ENCODE measurements at regions not wholly inside any gene's neighbourhood (a gene's known extent, or its start where the extent isn't known, plus 50 kb on each side); places are given as distances from the start of the nearest gene placed in this dataset.

GRCh38 chr1:106875622-106876021 lies 180.9 kb upstream of the PRMT6 start:
- no peak for TF ChIP-seq EZH2 (IDR thresholded peaks at IDR 0.05; ENCODE audit: low read depth)
- no peak for TF ChIP-seq CTCF (conservative IDR thresholded peaks at IDR 0.05)
- no peak overlapping the region for H2AFZ ChIP-seq
- H3K27me3 ChIP-seq (ENCODE audit: insufficient read depth, low read depth), result no peaks in the 10 kb centered on the region
- no peak overlapping the region for H3K4me3 ChIP-seq
- H3K79me2 ChIP-seq (ENCODE audit: low read depth), result no peaks in the 10 kb centered on the region
- no peak overlapping the region for H3K27ac ChIP-seq
- H4K20me1 ChIP-seq (ENCODE audit: insufficient read depth), result no peaks in the 10 kb centered on the region
- intact Hi-C loops (cut with micrococcal nuclease; ENCODE audit: unreplicated experiment), result no loop called here
- H3K36me3 ChIP-seq (ENCODE audit: low read depth), result no peaks in the 10 kb centered on the region
- no TSS peak for BruUV-seq (replicated peaks)
- H3K9me3 ChIP-seq (ENCODE audit: insufficient read depth, low read depth), result no peaks in the 10 kb centered on the region
- no peaks in the 10 kb centered on the region for H3F3A ChIP-seq (ENCODE audit: insufficient read depth, low read depth)
- ChIA-PET POLR2A (ENCODE audit: unreplicated experiment) (no interaction called here), CTCF (no interaction called here)
- H3K4me1 ChIP-seq (replicated peaks; ENCODE audit: insufficient read depth), result no peaks in the 10 kb centered on the region
- H3K4me2 ChIP-seq, result no peak overlapping the region
- DNase-seq, result no peak
- no peaks in the 10 kb centered on the region for H3K9me2 ChIP-seq (ENCODE audit: insufficient read depth)

- H2AFZ ChIP-seq, result peak overlapping the region; percentile 10; the same call in 1 of the 2 replicates
- CTCF ChIA-PET, result no interaction called here
Observed at GRCh38 chr1:106876384-106876783, 180.1 kb upstream of the PRMT6 start.

GRCh38 chr1:106879538-106879937 lies 176.9 kb upstream of the PRMT6 start:
- Histone ChIP-seq H4K20me1 (ENCODE audit: insufficient read depth) (no peaks in the 10 kb centered on the region), H3K9me2 (ENCODE audit: insufficient read depth) (no peaks in the 10 kb centered on the region), H3F3A (ENCODE audit: insufficient read depth, low read depth) (no peaks in the 10 kb centered on the region), H3K9me3 (ENCODE audit: insufficient read depth, low read depth) (no peaks in the 10 kb centered on the region), H3K27me3 (ENCODE audit: insufficient read depth, low read depth) (no peaks in the 10 kb centered on the region), H3K4me2 (no peak overlapping the region), H3K4me1 (replicated peaks; ENCODE audit: insufficient read depth) (no peaks in the 10 kb centered on the region), H3K27ac (no peak overlapping the region), H2AFZ (no peak overlapping the region), H3K4me3 (no peak overlapping the region), H3K79me2 (ENCODE audit: low read depth) (no peaks in the 10 kb centered on the region), H3K36me3 (ENCODE audit: low read depth) (no peaks in the 10 kb centered on the region)
- CTCF ChIA-PET, result no interaction called here
- BruUV-seq (replicated peaks), result no TSS peak
- POLR2A ChIA-PET (ENCODE audit: unreplicated experiment), result no interaction called here
- DNase-seq, result no peak
- intact Hi-C loops (cut with micrococcal nuclease; ENCODE audit: unreplicated experiment), result no loop called here
- TF ChIP-seq EZH2 (IDR thresholded peaks at IDR 0.05; ENCODE audit: low read depth) (no peak), CTCF (conservative IDR thresholded peaks at IDR 0.05) (no peak)

More at GRCh38 chr1:106876384-106876783, 180.1 kb upstream of the PRMT6 start:
- Histone ChIP-seq H3K4me2 (no peak overlapping the region), H3K4me3 (no peak overlapping the region), H3K79me2 (ENCODE audit: low read depth) (no peaks in the 10 kb centered on the region), H3K27ac (no peak overlapping the region), H4K20me1 (ENCODE audit: insufficient read depth) (no peaks in the 10 kb centered on the region), H3K36me3 (ENCODE audit: low read depth) (no peaks in the 10 kb centered on the region), H3K4me1 (replicated peaks; ENCODE audit: insufficient read depth) (no peaks in the 10 kb centered on the region), H3K9me2 (ENCODE audit: insufficient read depth) (no peaks in the 10 kb centered on the region), H3F3A (ENCODE audit: insufficient read depth, low read depth) (no peaks in the 10 kb centered on the region), H3K9me3 (ENCODE audit: insufficient read depth, low read depth) (no peaks in the 10 kb centered on the region), H3K27me3 (ENCODE audit: insufficient read depth, low read depth) (no peaks in the 10 kb centered on the region)
- POLR2A ChIA-PET (ENCODE audit: unreplicated experiment), result no interaction called here
- intact Hi-C loops (cut with micrococcal nuclease; ENCODE audit: unreplicated experiment), result no loop called here
- BruUV-seq (replicated peaks), result no TSS peak
- TF ChIP-seq CTCF (conservative IDR thresholded peaks at IDR 0.05) (no peak), EZH2 (IDR thresholded peaks at IDR 0.05; ENCODE audit: low read depth) (no peak)
- no peak for DNase-seq

All from PC-9 (cell line).